C4-2B (cell line): ENCODE measurements at regions not wholly inside any gene's neighbourhood (a gene's known extent, or its start where the extent isn't known, plus 50 kb on each side); places are given as distances from the start of the nearest gene placed in this dataset.

Experiments used
- CTCF ChIP-seq: fragments of 450-650 bp; conservative IDR thresholded peaks from 2 replicates; pipeline ENCODE4 v1.5.1; 2017; ENCODE audit warnings: mild to moderate bottlenecking
- ZFX ChIP-seq: fragments of 450-650 bp; IDR thresholded peaks from 2 replicates; pipeline ENCODE4 v1.6.1; 2017

- TF ChIP-seq CTCF (no peak), ZFX (no peak)
Measured at GRCh38 chr6:110554441-110554840, 78.0 kb upstream of the SLC22A16 start.
